ENCODE measurements at regions not wholly inside any gene's neighbourhood (a gene's known extent, or its start where the extent isn't known, plus 50 kb on each side); places are given as distances from the start of the nearest gene placed in this dataset.

GRCh38 chr14:85466678-85467077 lies 63.3 kb upstream of the FLRT2 start:
- H3K4me1 ChIP-seq (ENCODE audit: control insufficient read depth, insufficient read depth, low read length): no peaks in the 10 kb centered on the region
- no peak overlapping the region for H3K9ac ChIP-seq (ENCODE audit: low read length)
- H3K27me3 ChIP-seq (ENCODE audit: control insufficient read depth, insufficient read depth, low read length): no peaks in the 10 kb centered on the region
- no peak overlapping the region for H3K27ac ChIP-seq (ENCODE audit: low read depth, low read length)
- no peak overlapping the region for H3K4me3 ChIP-seq (ENCODE audit: low read length)
- no peaks in the 10 kb centered on the region for H3K36me3 ChIP-seq (ENCODE audit: control insufficient read depth, insufficient read depth, low read length)

- Histone ChIP-seq H3K36me3 (ENCODE audit: control insufficient read depth, insufficient read depth, low read length) (no peaks in the 10 kb centered on the region), H3K9ac (ENCODE audit: low read length) (no peak overlapping the region), H3K4me1 (ENCODE audit: control insufficient read depth, insufficient read depth, low read length) (no peaks in the 10 kb centered on the region), H3K4me3 (ENCODE audit: low read length) (no peak overlapping the region), H3K27me3 (ENCODE audit: control insufficient read depth, insufficient read depth, low read length) (no peaks in the 10 kb centered on the region), H3K27ac (ENCODE audit: low read depth, low read length) (no peak overlapping the region)
These were observed 61.1 kb upstream of the FLRT2 start for GRCh38 chr14:85468816-85469215.

GRCh38 chr14:85471156-85471555 lies 58.8 kb upstream of the FLRT2 start:
- H3K4me1 ChIP-seq (ENCODE audit: control insufficient read depth, insufficient read depth, low read length): no peaks in the 10 kb centered on the region
- H3K36me3 ChIP-seq (ENCODE audit: control insufficient read depth, insufficient read depth, low read length): no peaks in the 10 kb centered on the region
- no peak overlapping the region for H3K4me3 ChIP-seq (ENCODE audit: low read length)
- H3K27ac ChIP-seq (ENCODE audit: low read depth, low read length): no peak overlapping the region
- no peak overlapping the region for H3K9ac ChIP-seq (ENCODE audit: low read length)
- no peaks in the 10 kb centered on the region for H3K27me3 ChIP-seq (ENCODE audit: control insufficient read depth, insufficient read depth, low read length)

DNA sequence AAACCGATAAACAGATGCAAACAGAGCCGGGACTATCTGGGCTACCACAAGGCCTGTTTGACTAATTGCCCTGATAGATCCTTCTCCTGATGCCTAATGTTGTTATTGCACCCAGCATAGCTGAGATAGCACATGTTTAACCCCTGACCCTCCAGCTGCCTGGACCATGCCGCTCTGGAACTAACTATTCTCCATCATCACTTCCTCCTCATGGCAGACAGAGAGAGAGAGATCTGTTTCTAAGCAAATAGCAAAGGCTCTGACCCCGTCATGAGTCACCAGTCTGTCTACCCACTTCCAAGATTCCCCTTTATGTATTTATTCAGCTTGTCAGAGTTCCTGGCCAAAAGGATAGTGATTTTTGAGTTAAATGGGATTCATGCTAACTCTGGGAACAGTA lies 58.2 kb upstream of the FLRT2 start:
- no peaks in the 10 kb centered on the region for H3K27me3 ChIP-seq (ENCODE audit: control insufficient read depth, insufficient read depth, low read length)
- H3K27ac ChIP-seq (ENCODE audit: low read depth, low read length): no peak overlapping the region
- H3K4me1 ChIP-seq (ENCODE audit: control insufficient read depth, insufficient read depth, low read length): no peaks in the 10 kb centered on the region
- H3K9ac ChIP-seq (ENCODE audit: low read length): no peak overlapping the region
- H3K4me3 ChIP-seq (ENCODE audit: low read length): no peak overlapping the region
- no peaks in the 10 kb centered on the region for H3K36me3 ChIP-seq (ENCODE audit: control insufficient read depth, insufficient read depth, low read length)

- no peak overlapping the region for H3K9ac ChIP-seq (ENCODE audit: low read length)
- H3K4me3 ChIP-seq (ENCODE audit: low read length): no peak overlapping the region
- H3K36me3 ChIP-seq (ENCODE audit: control insufficient read depth, insufficient read depth, low read length): no peaks in the 10 kb centered on the region
- H3K27me3 ChIP-seq (ENCODE audit: control insufficient read depth, insufficient read depth, low read length): no peaks in the 10 kb centered on the region
- H3K4me1 ChIP-seq (ENCODE audit: control insufficient read depth, insufficient read depth, low read length): no peaks in the 10 kb centered on the region
- H3K27ac ChIP-seq (ENCODE audit: low read depth, low read length): no peak overlapping the region
These were observed 55.5 kb upstream of the FLRT2 start for GRCh38 chr14:85474431-85474830.

GRCh38 chr14:85475113-85475512 lies 54.8 kb upstream of the FLRT2 start:
- Histone ChIP-seq H3K27ac (ENCODE audit: low read depth, low read length) (no peak overlapping the region), H3K36me3 (ENCODE audit: control insufficient read depth, insufficient read depth, low read length) (no peaks in the 10 kb centered on the region), H3K4me1 (ENCODE audit: control insufficient read depth, insufficient read depth, low read length) (no peaks in the 10 kb centered on the region), H3K9ac (ENCODE audit: low read length) (no peak overlapping the region), H3K27me3 (ENCODE audit: control insufficient read depth, insufficient read depth, low read length) (no peaks in the 10 kb centered on the region), H3K4me3 (ENCODE audit: low read length) (no peak overlapping the region)

DNA sequence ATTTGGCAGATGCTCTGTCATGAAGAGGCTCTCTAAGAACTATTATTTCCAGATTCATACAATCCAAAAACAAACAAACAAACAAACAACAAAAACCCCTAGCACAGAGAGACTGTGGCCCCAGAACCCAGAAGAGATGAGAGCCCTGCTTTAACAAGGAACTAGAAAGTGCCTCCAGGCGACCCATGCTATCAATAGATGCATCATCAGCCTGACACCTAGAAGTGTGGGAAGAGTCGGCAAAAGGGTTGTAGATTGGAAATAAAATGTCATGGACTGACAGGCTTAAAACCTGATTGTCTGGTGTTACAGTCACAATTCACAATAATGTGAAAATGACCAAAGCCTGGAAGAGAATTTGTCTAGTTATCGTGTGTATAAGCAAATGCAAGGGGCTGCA lies 50.6 kb upstream of the FLRT2 start:
- H3K27ac ChIP-seq (ENCODE audit: low read depth, low read length): no peak overlapping the region
- no peak overlapping the region for H3K9ac ChIP-seq (ENCODE audit: low read length)
- H3K4me1 ChIP-seq (ENCODE audit: control insufficient read depth, insufficient read depth, low read length): no peaks in the 10 kb centered on the region
- H3K4me3 ChIP-seq (ENCODE audit: low read length): no peak overlapping the region
- no peaks in the 10 kb centered on the region for H3K36me3 ChIP-seq (ENCODE audit: control insufficient read depth, insufficient read depth, low read length)
- no peaks in the 10 kb centered on the region for H3K27me3 ChIP-seq (ENCODE audit: control insufficient read depth, insufficient read depth, low read length)

GRCh38 chr14:85479771-85480170 lies 50.2 kb upstream of the FLRT2 start:
- H3K4me3 ChIP-seq (ENCODE audit: low read length): no peak overlapping the region
- no peak overlapping the region for H3K27ac ChIP-seq (ENCODE audit: low read depth, low read length)
- no peaks in the 10 kb centered on the region for H3K36me3 ChIP-seq (ENCODE audit: control insufficient read depth, insufficient read depth, low read length)
- no peaks in the 10 kb centered on the region for H3K27me3 ChIP-seq (ENCODE audit: control insufficient read depth, insufficient read depth, low read length)
- H3K4me1 ChIP-seq (ENCODE audit: control insufficient read depth, insufficient read depth, low read length): no peaks in the 10 kb centered on the region
- H3K9ac ChIP-seq (ENCODE audit: low read length): no peak overlapping the region

Data from rectal smooth muscle tissue (tissue), 1 donor.